Ecto neural progenitor cell (in vitro differentiated cells): ENCODE measurements at regions not wholly inside any gene's neighbourhood (a gene's known extent, or its start where the extent isn't known, plus 50 kb on each side); places are given as distances from the start of the nearest gene placed in this dataset.
"Not testable (repeated sequence)": the region's sequence is repeated elsewhere in the genome, so short reads cannot be mapped to it uniquely, and the experiment has no call there.

Source experiments
- DNase-seq: peaks from one replicate; pipeline ENCODE4 v3.0.0-alpha.2; 2018; ENCODE audit warnings: low spot score

- no peak for DNase-seq
These were observed 109.5 kb upstream of the CENPE start for GRCh38 chr4:103307453-103308247.

- DNase-seq, result peak; percentile 62
These were observed 108.8 kb upstream of the CENPE start for GRCh38 chr4:103306870-103307375.

GRCh38 chr4:103305355-103305754 is 107.2 kb upstream of the CENPE start:
- no peak for DNase-seq

- DNase-seq, result no peak
These were observed 104.9 kb upstream of the CENPE start for GRCh38 chr4:103303011-103303410.

GRCh38 chr4:103292959-103293358 is 94.8 kb upstream of the CENPE start:
- DNase-seq, result no peak

- no peak for DNase-seq
These were observed 94.2 kb upstream of the CENPE start for GRCh38 chr4:103292373-103292772.

GRCh38 chr4:103289186-103289585 is 91.0 kb upstream of the CENPE start:
- DNase-seq, result no peak

- no peak for DNase-seq
These were observed 74.0 kb upstream of the CENPE start for GRCh38 chr4:103272174-103272573.

- no peak for DNase-seq
These were observed 70.6 kb upstream of the CENPE start for GRCh38 chr4:103268746-103269145.

- DNase-seq, result no peak
These were observed 66.8 kb upstream of the CENPE start for GRCh38 chr4:103264905-103265304.

GRCh38 chr4:103256068-103256467 is 57.9 kb upstream of the CENPE start:
- DNase-seq, result not testable (repeated sequence)
